Adipocyte (in vitro differentiated cells): ENCODE measurements at regions not wholly inside any gene's neighbourhood (a gene's known extent, or its start where the extent isn't known, plus 50 kb on each side); places are given as distances from the start of the nearest gene placed in this dataset.

Source experiments
- DNase-seq: peaks from one replicate; pipeline ENCODE4 v3.0.0-alpha.2; 2015; ENCODE audit warnings: low read depth
- H3K27me3 ChIP-seq: replicated peaks from 2 replicates; pipeline ENCODE4 v1.7.0; 2013; ENCODE audit warnings: mild to moderate bottlenecking, low read length, moderate library complexity; ENCODE audit not compliant: control insufficient read depth, insufficient read depth
- H3K36me3 ChIP-seq: 2 replicates; pipeline ENCODE4 v1.7.0; 2013; ENCODE audit warnings: low read length, mild to moderate bottlenecking, moderate library complexity; ENCODE audit not compliant: control insufficient read depth, insufficient read depth, severe bottlenecking
- H3K4me1 ChIP-seq: 2 replicates; pipeline ENCODE4 v1.7.0; 2013; ENCODE audit warnings: mild to moderate bottlenecking, low read length, moderate library complexity; ENCODE audit not compliant: control insufficient read depth, insufficient read depth
- H3K4me3 ChIP-seq: 2 replicates; pipeline ENCODE4 v1.7.0; 2013; ENCODE audit warnings: mild to moderate bottlenecking, low read length, moderate library complexity
- H3K9ac ChIP-seq: 2 replicates; pipeline ENCODE4 v1.7.0; 2013; ENCODE audit warnings: mild to moderate bottlenecking, low read length, moderate library complexity
- H3K9me3 ChIP-seq: 2 replicates; pipeline ENCODE4 v1.7.0; 2013; ENCODE audit warnings: mild to moderate bottlenecking, low read length, moderate library complexity; ENCODE audit not compliant: control insufficient read depth

DNA sequence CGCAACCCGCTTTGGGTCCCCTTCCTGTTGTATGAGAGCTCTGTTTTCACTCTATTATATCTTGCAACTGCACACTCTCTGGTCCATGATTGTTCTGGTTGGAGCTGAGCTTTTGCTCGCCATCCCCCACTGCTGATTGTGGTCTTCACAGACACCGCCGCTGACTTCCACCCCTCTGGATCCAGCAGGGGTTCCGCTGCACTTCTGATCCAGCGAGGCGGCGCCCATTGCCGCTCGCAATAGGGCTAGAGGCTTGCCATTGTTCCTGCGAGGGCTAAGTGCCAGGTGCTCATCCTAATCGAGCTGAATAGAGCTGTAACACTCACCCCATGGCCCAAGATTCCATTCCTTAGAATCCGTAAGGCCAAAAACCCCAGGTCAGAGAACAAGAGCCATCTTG lies 1905.8 kb upstream of the RAG2 start:
- Histone ChIP-seq H3K27me3 (no peaks in the 10 kb centered on the region), H3K36me3 (no peaks in the 10 kb centered on the region), H3K9ac (no peak overlapping the region), H3K4me3 (no peak overlapping the region), H3K9me3 (peaks cover 3% of the 10 kb centered on the region), H3K4me1 (no peaks in the 10 kb centered on the region)
- no peak for DNase-seq

GRCh38 chr11:38498721-38499120 lies 1900.7 kb upstream of the RAG2 start:
- Histone ChIP-seq H3K36me3 (no peaks in the 10 kb centered on the region), H3K9me3 (peaks cover 3% of the 10 kb centered on the region), H3K4me3 (no peak overlapping the region), H3K27me3 (no peaks in the 10 kb centered on the region), H3K4me1 (no peaks in the 10 kb centered on the region), H3K9ac (no peak overlapping the region)
- DNase-seq: no peak

GRCh38 chr11:38491986-38492385 lies 1894.0 kb upstream of the RAG2 start:
- no peak for DNase-seq
- no peaks in the 10 kb centered on the region for H3K9me3 ChIP-seq
- no peak overlapping the region for H3K9ac ChIP-seq
- H3K36me3 ChIP-seq: no peaks in the 10 kb centered on the region
- no peaks in the 10 kb centered on the region for H3K4me1 ChIP-seq
- no peaks in the 10 kb centered on the region for H3K27me3 ChIP-seq
- no peak overlapping the region for H3K4me3 ChIP-seq

DNA sequence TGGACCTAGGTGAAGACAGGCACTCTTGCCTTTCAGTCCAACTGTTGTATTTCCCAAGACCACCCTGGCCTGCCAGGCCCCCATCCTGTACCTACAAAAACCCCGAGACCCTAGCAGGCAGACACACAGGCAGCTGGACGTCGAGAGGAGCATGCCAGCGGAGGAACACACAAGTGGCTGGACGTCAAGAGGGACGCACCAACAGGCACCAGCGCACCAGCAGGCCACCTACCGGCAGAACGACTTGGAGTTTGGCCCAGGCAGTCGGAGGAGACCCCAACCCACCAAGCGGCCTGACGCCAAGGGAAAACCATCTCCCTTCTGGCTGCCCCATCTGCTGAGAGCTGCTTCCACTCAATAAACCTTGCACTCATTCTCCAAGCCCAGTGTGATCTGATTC lies 1883.4 kb upstream of the RAG2 start:
- Histone ChIP-seq H3K9me3 (no peaks in the 10 kb centered on the region), H3K4me3 (no peak overlapping the region), H3K36me3 (no peaks in the 10 kb centered on the region), H3K9ac (no peak overlapping the region), H3K4me1 (no peaks in the 10 kb centered on the region), H3K27me3 (no peaks in the 10 kb centered on the region)
- no peak for DNase-seq

GRCh38 chr11:38476808-38477575 lies 1879.0 kb upstream of the RAG2 start:
- DNase-seq: peak; percentile 1
- no peaks in the 10 kb centered on the region for H3K9me3 ChIP-seq
- H3K4me3 ChIP-seq: no peak overlapping the region
- H3K4me1 ChIP-seq: no peaks in the 10 kb centered on the region
- H3K27me3 ChIP-seq: no peaks in the 10 kb centered on the region
- no peaks in the 10 kb centered on the region for H3K36me3 ChIP-seq
- no peak overlapping the region for H3K9ac ChIP-seq

DNA sequence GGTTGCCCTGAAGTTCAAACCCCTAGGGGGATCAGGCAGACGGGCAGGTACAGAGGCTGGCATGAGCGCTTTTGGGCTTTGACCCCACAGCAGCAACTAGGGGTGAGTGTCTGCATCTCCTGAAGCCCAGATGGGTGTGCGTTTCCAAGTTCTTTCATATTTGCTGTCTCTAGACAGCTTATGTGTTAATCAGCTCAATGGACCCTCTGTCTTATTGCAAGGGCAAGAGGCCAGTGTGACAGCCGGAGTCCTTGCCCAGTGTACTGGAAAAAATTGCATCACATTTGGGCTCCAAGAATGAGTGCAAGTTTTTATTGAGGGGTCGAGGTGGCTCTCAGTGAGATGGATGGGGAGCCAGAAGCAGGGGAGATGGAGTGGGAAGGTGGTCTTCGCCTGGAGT lies 1863.7 kb upstream of the RAG2 start:
- Histone ChIP-seq H3K36me3 (no peaks in the 10 kb centered on the region), H3K4me1 (peaks cover 14% of the 10 kb centered on the region), H3K4me3 (no peak overlapping the region), H3K9ac (no peak overlapping the region), H3K9me3 (no peaks in the 10 kb centered on the region), H3K27me3 (no peaks in the 10 kb centered on the region)
- no peak for DNase-seq

- no peak overlapping the region for H3K4me3 ChIP-seq
- DNase-seq: peak; percentile 73
- no peaks in the 10 kb centered on the region for H3K27me3 ChIP-seq
- H3K4me1 ChIP-seq: peaks cover 14% of the 10 kb centered on the region
- no peaks in the 10 kb centered on the region for H3K9me3 ChIP-seq
- no peaks in the 10 kb centered on the region for H3K36me3 ChIP-seq
- H3K9ac ChIP-seq: no peak overlapping the region
Measured at GRCh38 chr11:38460896-38461295, 1862.9 kb upstream of the RAG2 start.

- Histone ChIP-seq H3K4me3 (no peak overlapping the region), H3K4me1 (peaks cover 14% of the 10 kb centered on the region), H3K36me3 (no peaks in the 10 kb centered on the region), H3K9ac (no peak overlapping the region), H3K9me3 (no peaks in the 10 kb centered on the region), H3K27me3 (no peaks in the 10 kb centered on the region)
- DNase-seq: peak; percentile 38
Measured at GRCh38 chr11:38460429-38460828, 1862.4 kb upstream of the RAG2 start.

GRCh38 chr11:38456371-38456770 lies 1858.3 kb upstream of the RAG2 start:
- H3K4me1 ChIP-seq: peaks cover 11% of the 10 kb centered on the region
- no peaks in the 10 kb centered on the region for H3K36me3 ChIP-seq
- H3K9me3 ChIP-seq: no peaks in the 10 kb centered on the region
- H3K9ac ChIP-seq: no peak overlapping the region
- DNase-seq: no peak
- no peak overlapping the region for H3K4me3 ChIP-seq
- H3K27me3 ChIP-seq: no peaks in the 10 kb centered on the region

DNA sequence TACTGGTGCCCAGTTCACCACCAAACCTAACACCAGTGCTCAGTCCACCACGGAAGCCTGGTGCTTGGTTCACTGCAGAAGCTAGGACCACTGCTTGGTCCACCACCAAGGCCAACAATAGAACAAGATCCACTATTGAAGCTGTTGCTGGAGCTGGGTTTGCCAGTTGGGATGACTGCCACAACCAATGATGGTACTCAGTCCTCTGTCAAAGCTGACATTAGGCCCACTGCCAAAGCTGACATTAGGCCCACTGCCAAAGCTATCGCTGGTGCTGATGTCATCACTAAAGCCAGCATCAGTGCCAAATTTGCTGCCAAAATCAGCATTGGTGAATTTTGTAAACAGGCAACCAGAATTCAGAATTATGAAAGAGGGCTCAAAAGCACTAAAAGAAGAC lies 1850.2 kb upstream of the RAG2 start:
- Histone ChIP-seq H3K9me3 (no peaks in the 10 kb centered on the region), H3K9ac (no peak overlapping the region), H3K36me3 (no peaks in the 10 kb centered on the region), H3K4me3 (no peak overlapping the region), H3K4me1 (no peaks in the 10 kb centered on the region), H3K27me3 (no peaks in the 10 kb centered on the region)
- no peak for DNase-seq

DNA sequence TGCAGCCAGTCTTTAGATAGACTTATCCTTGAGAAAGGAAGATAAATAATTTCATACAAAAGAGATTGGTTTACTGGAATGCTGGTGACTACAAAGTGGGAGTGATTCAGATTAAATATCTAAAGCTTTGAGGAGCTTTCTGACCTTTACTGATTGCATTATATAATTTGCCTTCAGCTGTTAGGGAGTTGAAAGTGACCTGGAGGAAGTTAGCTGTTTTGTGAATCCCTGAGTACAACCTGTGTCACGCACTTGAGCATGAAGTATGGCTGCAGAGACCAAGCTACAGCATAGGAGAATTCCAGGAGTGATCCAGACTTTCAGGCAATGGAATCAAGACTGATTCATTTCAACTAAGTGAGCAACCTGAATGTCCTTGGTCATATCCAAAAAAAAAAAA lies 1848.3 kb upstream of the RAG2 start:
- Histone ChIP-seq H3K27me3 (no peaks in the 10 kb centered on the region), H3K9me3 (no peaks in the 10 kb centered on the region), H3K4me3 (no peak overlapping the region), H3K36me3 (no peaks in the 10 kb centered on the region), H3K4me1 (no peaks in the 10 kb centered on the region), H3K9ac (no peak overlapping the region)
- no peak for DNase-seq

- Histone ChIP-seq H3K9ac (no peak overlapping the region), H3K4me3 (no peak overlapping the region), H3K4me1 (no peaks in the 10 kb centered on the region), H3K36me3 (no peaks in the 10 kb centered on the region), H3K9me3 (peaks cover 6% of the 10 kb centered on the region), H3K27me3 (no peaks in the 10 kb centered on the region)
- no peak for DNase-seq
Measured at GRCh38 chr11:38438091-38438490, 1840.1 kb upstream of the RAG2 start.
